GM23338 (cell line): ENCODE measurements at regions not wholly inside any gene's neighbourhood (a gene's known extent, or its start where the extent isn't known, plus 50 kb on each side); places are given as distances from the start of the nearest gene placed in this dataset.

ENCODE experiments used
- ATAC-seq: fragments of 200-7000 bp; cut with Tn5 transposase; 3 replicates; pipeline ENCODE4 v1.9.1; 2020
- DNase-seq: peaks from one replicate; pipeline ENCODE4 v3.0.0-alpha.2; 2015; ENCODE audit warnings: low spot score
- H2AFZ ChIP-seq: fragments of 200-600 bp; sonication (generic); 2 replicates; pipeline ENCODE4 v1.8.0; 2016; ENCODE audit warnings: antibody characterized with exemption, mild to moderate bottlenecking, moderate library complexity
- H3F3A ChIP-seq: fragments of 200-600 bp; sonication (generic); replicated peaks from 2 replicates; pipeline ENCODE4 v1.8.0; 2017; ENCODE audit warnings: antibody characterized with exemption, mixed run types, low read depth
- H3K27ac ChIP-seq: fragments of 200-600 bp; sonication (generic); 2 replicates; pipeline ENCODE4 v1.6.1; 2016; ENCODE audit warnings: low read depth
- H3K27me3 ChIP-seq: fragments of 200-600 bp; sonication (generic); 2 replicates; pipeline ENCODE4 v1.8.0; 2016; ENCODE audit warnings: mild to moderate bottlenecking, mixed run types, moderate library complexity; ENCODE audit not compliant: insufficient read depth
- H3K36me3 ChIP-seq: fragments of 200-600 bp; sonication (generic); 2 replicates; pipeline ENCODE4 v1.8.0; 2016; ENCODE audit warnings: mild to moderate bottlenecking; ENCODE audit not compliant: insufficient read depth
- H3K4me1 ChIP-seq: fragments of 200-600 bp; sonication (generic); 2 replicates; pipeline ENCODE4 v1.8.0; 2016; ENCODE audit warnings: mild to moderate bottlenecking, moderate library complexity; ENCODE audit not compliant: insufficient read depth
- H3K4me2 ChIP-seq: fragments of 200-600 bp; sonication (generic); 2 replicates; pipeline ENCODE4 v1.7.1; 2017; ENCODE audit warnings: mixed run types
- H3K4me3 ChIP-seq: fragments of 200-600 bp; sonication (generic); 2 replicates; pipeline ENCODE4 v1.6.1; 2016; ENCODE audit warnings: mixed run types
- H3K79me2 ChIP-seq: fragments of 200-600 bp; sonication (generic); replicated peaks from 2 replicates; pipeline ENCODE4 v1.8.0; 2017; ENCODE audit warnings: mild to moderate bottlenecking; ENCODE audit not compliant: insufficient read depth
- H3K9me2 ChIP-seq: fragments of 200-600 bp; sonication (generic); 2 replicates; pipeline ENCODE4 v1.8.0; 2017; ENCODE audit not compliant: insufficient read depth
- H4K20me1 ChIP-seq: fragments of 200-600 bp; sonication (generic); replicated peaks from 2 replicates; pipeline ENCODE4 v1.8.0; 2017; ENCODE audit warnings: mild to moderate bottlenecking; ENCODE audit not compliant: insufficient read depth
- H3K27ac Mint-ChIP-seq: 2 replicates; pipeline ENCODE4 v1.8.0; 2020; ENCODE audit warnings: inconsistent platforms, mild to moderate bottlenecking, moderate library complexity, mixed read lengths
- H3K27me3 Mint-ChIP-seq: 3 replicates; pipeline ENCODE4 v1.8.0; 2022; ENCODE audit warnings: low read depth, mild to moderate bottlenecking, moderate library complexity, mixed read lengths, inconsistent platforms; ENCODE audit not compliant: insufficient read depth, poor library complexity
- H3K36me3 Mint-ChIP-seq: 3 replicates; pipeline ENCODE4 v1.8.0; 2021; ENCODE audit warnings: low read depth, mild to moderate bottlenecking, inconsistent platforms, moderate library complexity, mixed read lengths
- H3K4me1 Mint-ChIP-seq: 3 replicates; pipeline ENCODE4 v1.8.0; 2020; ENCODE audit warnings: mild to moderate bottlenecking, inconsistent platforms, mixed read lengths
- H3K4me3 Mint-ChIP-seq: 3 replicates; pipeline ENCODE4 v1.8.0; 2021; ENCODE audit warnings: moderate library complexity, mild to moderate bottlenecking, inconsistent platforms, mixed read lengths
- H3K9me3 Mint-ChIP-seq: 3 replicates; pipeline ENCODE4 v1.8.0; 2020; ENCODE audit warnings: moderate library complexity, mild to moderate bottlenecking, inconsistent platforms, mixed read lengths
- CREB1 ChIP-seq: fragments of 250-450 bp; sonication (Bioruptor Pico); IDR thresholded peaks from 2 replicates; pipeline ENCODE4 v1.5.0; 2020; ENCODE audit warnings: low read depth, mild to moderate bottlenecking, moderate library complexity
- CTCF ChIP-seq, 2 experiments: fragments of 200-600 bp in 1 of 2; sonication (generic) in 1 of 2; conservative IDR thresholded peaks; 2 replicates each; pipeline versions ENCODE4 v1.5.1 to v1.6.1; 2016 to 2017; ENCODE audit warnings: antibody characterized with exemption in 2 of 2, low read depth in 2 of 2, mild to moderate bottlenecking in 2 of 2, moderate library complexity in 1 of 2
- EZH2 ChIP-seq: fragments of 200-600 bp; sonication (generic); IDR thresholded peaks from one replicate; pipeline ENCODE4 v1.8.0; 2017; ENCODE audit warnings: antibody characterized with exemption, mild to moderate bottlenecking, low read depth; ENCODE audit not compliant: unreplicated experiment
- EZH2phosphoT487 ChIP-seq: fragments of 200-600 bp; sonication (generic); IDR thresholded peaks from one replicate; pipeline ENCODE4 v1.8.1; 2018; ENCODE audit warnings: antibody characterized with exemption; ENCODE audit not compliant: unreplicated experiment
- JUNB ChIP-seq: IDR thresholded peaks from one replicate; pipeline ENCODE4 v1.6.1; 2016; ENCODE audit warnings: antibody characterized with exemption; ENCODE audit not compliant: unreplicated experiment
- NANOG ChIP-seq: IDR thresholded peaks from 2 replicates; pipeline ENCODE4 v1.6.1; 2016; ENCODE audit warnings: antibody characterized with exemption, borderline replicate concordance
- POLR2AphosphoS5 ChIP-seq: IDR thresholded peaks from 2 replicates; pipeline ENCODE4 v1.6.1; 2016; ENCODE audit warnings: antibody characterized with exemption, low read depth
- REST ChIP-seq: IDR thresholded peaks from one replicate; pipeline ENCODE4 v1.6.1; 2018; ENCODE audit warnings: antibody characterized with exemption; ENCODE audit not compliant: unreplicated experiment
- STAT1 ChIP-seq: IDR thresholded peaks from one replicate; pipeline ENCODE4 v1.6.1; 2016; ENCODE audit warnings: antibody characterized with exemption; ENCODE audit not compliant: unreplicated experiment
- ZNF114 ChIP-seq: fragments of 250-450 bp; sonication (Bioruptor Pico); IDR thresholded peaks from 2 replicates; pipeline ENCODE4 v1.5.0; 2020; ENCODE audit warnings: mild to moderate bottlenecking, moderate library complexity
- ZNF331 ChIP-seq: fragments of 250-450 bp; sonication (Bioruptor Pico); IDR thresholded peaks from 2 replicates; pipeline ENCODE4 v1.5.0; 2020; ENCODE audit warnings: low read depth, mild to moderate bottlenecking, moderate library complexity
- ZNF462 ChIP-seq: fragments of 250-450 bp; sonication (Bioruptor Pico); IDR thresholded peaks from 2 replicates; pipeline ENCODE4 v1.5.0; 2020; ENCODE audit warnings: mild to moderate bottlenecking, moderate library complexity
- TF ChIP-seq, protein P1 (sequence below): IDR thresholded peaks from 2 replicates; pipeline ENCODE4 v1.6.1; 2016; ENCODE audit warnings: antibody characterized with exemption

DNA sequence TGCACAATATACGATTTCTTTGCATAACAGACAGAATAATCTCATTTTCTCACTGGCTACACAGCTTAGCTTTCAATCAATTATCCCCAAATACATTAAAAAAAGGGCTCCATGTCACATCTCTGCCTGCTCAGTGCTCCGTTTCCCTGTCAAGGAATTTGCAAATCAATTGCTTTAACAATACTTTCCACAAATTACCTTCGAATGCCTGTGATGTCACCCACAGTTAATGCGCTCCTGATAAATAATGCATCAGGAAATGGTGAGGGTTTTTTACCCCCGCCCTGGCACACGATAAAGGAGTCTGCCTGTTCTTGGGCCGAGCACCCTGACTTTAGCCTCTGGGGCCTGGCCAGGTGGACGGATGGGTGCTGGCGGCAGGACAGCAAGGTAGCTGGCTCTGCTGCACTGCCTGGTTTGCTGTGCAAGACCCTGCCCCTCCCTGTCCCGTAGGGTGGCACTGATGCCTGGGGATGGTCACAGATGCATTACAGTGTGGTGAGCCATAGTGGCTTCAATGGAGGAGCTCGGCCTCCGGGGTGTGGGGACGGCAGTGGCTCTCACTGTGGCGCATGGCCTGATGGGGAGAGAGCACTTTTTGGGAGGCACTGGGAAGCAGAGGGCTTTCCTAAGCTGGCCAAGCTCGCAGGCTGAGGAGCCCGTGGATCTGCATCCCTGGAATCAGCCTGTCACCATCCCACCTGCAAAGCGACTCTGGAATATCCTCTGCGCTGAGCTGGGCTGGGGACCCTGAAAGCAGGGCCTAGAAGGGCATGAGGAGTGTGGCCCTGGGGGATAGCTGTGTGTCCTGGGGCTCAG is 88.3 kb upstream of the HS6ST1 start:
- Mint-ChIP-seq H3K9me3 (no peaks in the 10 kb centered on the region), H3K27me3 (peaks cover 29% of the 10 kb centered on the region), H3K27ac (no peak overlapping the region), H3K4me3 (no peak overlapping the region), H3K36me3 (no peaks in the 10 kb centered on the region), H3K4me1 (peaks cover 27% of the 10 kb centered on the region)
- H3K27ac ChIP-seq: no peak overlapping the region
- ATAC-seq (peak; percentile 27), DNase-seq (no peak)
- no peaks in the 10 kb centered on the region for H3K27me3 ChIP-seq
- no peak overlapping the region for H3K4me3 ChIP-seq
- H3K4me2 ChIP-seq: peak overlapping the region; percentile 48
- H3K9me2 ChIP-seq: no peaks in the 10 kb centered on the region; the same call in 1 of the 2 replicates
- no peaks in the 10 kb centered on the region for H3F3A ChIP-seq
- TF ChIP-seq CTCF (conservative IDR thresholded peaks at IDR 0.05; ENCODE audit: low read depth in 2 of 2) (no peak), ZNF331 (CRISPR knock-in tag) (no peak), REST (no peak), EZH2phosphoT487 (no peak), STAT1 (no peak), POLR2AphosphoS5 (no peak), ZNF462 (CRISPR knock-in tag) (no peak), JUNB (no peak), ZNF114 (CRISPR knock-in tag) (no peak), CREB1 (CRISPR knock-in tag) (no peak), NANOG (no peak), EZH2 (no peak)
- TF ChIP-seq, protein P1, sequence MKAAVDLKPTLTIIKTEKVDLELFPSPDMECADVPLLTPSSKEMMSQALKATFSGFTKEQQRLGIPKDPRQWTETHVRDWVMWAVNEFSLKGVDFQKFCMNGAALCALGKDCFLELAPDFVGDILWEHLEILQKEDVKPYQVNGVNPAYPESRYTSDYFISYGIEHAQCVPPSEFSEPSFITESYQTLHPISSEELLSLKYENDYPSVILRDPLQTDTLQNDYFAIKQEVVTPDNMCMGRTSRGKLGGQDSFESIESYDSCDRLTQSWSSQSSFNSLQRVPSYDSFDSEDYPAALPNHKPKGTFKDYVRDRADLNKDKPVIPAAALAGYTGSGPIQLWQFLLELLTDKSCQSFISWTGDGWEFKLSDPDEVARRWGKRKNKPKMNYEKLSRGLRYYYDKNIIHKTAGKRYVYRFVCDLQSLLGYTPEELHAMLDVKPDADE: no peak
- no peaks in the 10 kb centered on the region for H3K79me2 ChIP-seq
- H3K36me3 ChIP-seq: no peaks in the 10 kb centered on the region
- peaks cover 19% of the 10 kb centered on the region for H3K4me1 ChIP-seq
- no peaks in the 10 kb centered on the region for H4K20me1 ChIP-seq
- H2AFZ ChIP-seq: peak overlapping the region; percentile 84
